Peyer's patch (tissue), 4 donors: ENCODE measurements at regions not wholly inside any gene's neighbourhood (a gene's known extent, or its start where the extent isn't known, plus 50 kb on each side); places are given as distances from the start of the nearest gene placed in this dataset.

Source experiments
- CTCF ChIP-seq, 6 experiments: fragments of 450-650 bp in 4 of 6; fragments of 200-600 bp in 2 of 6; sonication (generic) in 1 of 6; IDR thresholded peaks; one replicate each; pipeline ENCODE4 v1.5.1; 2017 to 2019; ENCODE audit warnings: antibody characterized with exemption in 6 of 6, mild to moderate bottlenecking in 3 of 6, moderate library complexity in 1 of 6
- POLR2A ChIP-seq, 2 donors: fragments of 450-650 bp; IDR thresholded peaks; one replicate each; pipeline ENCODE4 v1.5.1; 2017; ENCODE audit warnings: antibody characterized with exemption in 2 of 2, mild to moderate bottlenecking in 2 of 2, moderate library complexity in 2 of 2

- TF ChIP-seq CTCF (IDR thresholded peaks at IDR 0.05) (no peak), POLR2A (IDR thresholded peaks at IDR 0.05) (no peak)
Measured at GRCh38 chr17:6244796-6245195, 174.6 kb downstream of the WSCD1 start.
